ENCODE measurements at regions not wholly inside any gene's neighbourhood (a gene's known extent, or its start where the extent isn't known, plus 50 kb on each side); places are given as distances from the start of the nearest gene placed in this dataset.

DNA sequence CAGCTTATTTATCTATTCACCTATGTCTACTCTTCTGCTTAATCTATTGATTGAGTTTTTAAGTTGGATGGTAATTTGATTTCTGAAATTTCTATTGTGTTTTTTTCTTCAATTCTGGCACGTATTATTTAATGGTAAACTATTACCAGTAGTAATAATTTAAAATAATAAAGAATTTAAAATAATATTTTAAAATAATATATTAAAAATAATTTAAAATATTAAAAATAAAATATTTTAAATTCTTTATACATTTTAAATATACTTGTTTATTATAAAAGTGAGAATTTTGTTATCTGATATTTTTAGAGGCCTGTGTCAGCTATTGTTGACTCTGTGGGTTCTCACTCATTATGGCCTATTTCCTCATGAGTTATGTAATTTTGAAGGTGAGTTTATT lies 100.7 kb upstream of the SPATA16 start:
- Histone ChIP-seq H3K4me1 (no peaks in the 10 kb centered on the region), H3K27ac (no peak overlapping the region), H3K4me3 (no peak overlapping the region), H3K27me3 (no peaks in the 10 kb centered on the region), H3K36me3 (ENCODE audit: low read depth, missing control alignments) (no peaks in the 10 kb centered on the region), H3K9me3 (no peaks in the 10 kb centered on the region)
- WGBS, 2 donors, result 85 to 92% methylated on average over 1 of the region's 1 CpG
- no peak for TF ChIP-seq POLR2A (IDR thresholded peaks at IDR 0.05)
- no peak for TF ChIP-seq CTCF (IDR thresholded peaks at IDR 0.05)
- intact Hi-C loops (cut with DNase I; ENCODE audit: low total_unique reads), result no loop called here
- DNase-seq, result no peak

DNA sequence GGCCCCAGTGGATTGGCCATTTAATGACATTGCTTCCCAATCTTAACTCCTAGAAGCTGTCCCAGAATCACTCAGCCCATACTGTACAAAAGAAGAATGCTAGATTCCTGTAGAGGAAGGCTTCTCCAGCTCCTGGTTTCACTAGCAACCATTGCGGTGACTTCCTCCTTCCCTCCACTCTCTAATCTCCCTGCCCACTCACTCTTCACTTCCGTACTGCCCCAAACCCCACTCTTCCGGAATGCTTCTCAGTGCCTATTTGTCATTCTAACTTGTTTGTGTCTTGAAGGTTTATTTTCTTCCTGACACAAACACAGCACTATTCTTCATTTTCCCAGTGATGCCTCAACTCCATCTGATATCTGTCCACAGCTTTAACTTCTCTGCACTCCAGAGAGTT lies 97.1 kb upstream of the SPATA16 start:
- intact Hi-C loops (cut with DNase I; ENCODE audit: low total_unique reads), result no loop called here
- no peaks in the 10 kb centered on the region for H3K27me3 ChIP-seq
- 76 to 81% methylated on average over 3 of the region's 3 CpGs for WGBS, 2 donors
- H3K27ac ChIP-seq, result no peak overlapping the region
- no peak overlapping the region for H3K4me3 ChIP-seq
- H3K36me3 ChIP-seq (ENCODE audit: low read depth, missing control alignments), result no peaks in the 10 kb centered on the region
- TF ChIP-seq CTCF (IDR thresholded peaks at IDR 0.05) (no peak), POLR2A (IDR thresholded peaks at IDR 0.05) (no peak)
- DNase-seq, result no peak
- no peaks in the 10 kb centered on the region for H3K4me1 ChIP-seq
- no peaks in the 10 kb centered on the region for H3K9me3 ChIP-seq

- TF ChIP-seq CTCF (IDR thresholded peaks at IDR 0.05) (no peak), POLR2A (IDR thresholded peaks at IDR 0.05) (no peak)
- Histone ChIP-seq H3K27me3 (no peaks in the 10 kb centered on the region), H3K27ac (no peak overlapping the region), H3K9me3 (no peaks in the 10 kb centered on the region), H3K36me3 (ENCODE audit: low read depth, missing control alignments) (no peaks in the 10 kb centered on the region), H3K4me1 (no peaks in the 10 kb centered on the region), H3K4me3 (no peak overlapping the region)
- intact Hi-C loops (cut with DNase I; ENCODE audit: low total_unique reads), result no loop called here
- 63 to 78% methylated on average over 3 of the region's 3 CpGs for WGBS, 2 donors
- no peak for DNase-seq
Observed at GRCh38 chr3:173225351-173225750, 84.3 kb upstream of the SPATA16 start.

GRCh38 chr3:173221010-173221409 lies 80.0 kb upstream of the SPATA16 start:
- no peaks in the 10 kb centered on the region for H3K27me3 ChIP-seq
- no peaks in the 10 kb centered on the region for H3K4me1 ChIP-seq
- H3K36me3 ChIP-seq (ENCODE audit: low read depth, missing control alignments), result no peaks in the 10 kb centered on the region
- no peak for TF ChIP-seq POLR2A (IDR thresholded peaks at IDR 0.05)
- TF ChIP-seq CTCF (IDR thresholded peaks at IDR 0.05), result peak in 1 of 3 experiments; percentile 37
- no peak for DNase-seq
- intact Hi-C loops (cut with DNase I; ENCODE audit: low total_unique reads), result no loop called here
- H3K27ac ChIP-seq, result no peak overlapping the region
- H3K4me3 ChIP-seq, result no peak overlapping the region
- no peaks in the 10 kb centered on the region for H3K9me3 ChIP-seq
- WGBS, 2 donors, result 46 to 68% methylated on average over 1 of the region's 1 CpG

- no peak for DNase-seq
- WGBS, 2 donors, result 79% methylated on average over 3 of the region's 3 CpGs
- H3K9me3 ChIP-seq, result no peaks in the 10 kb centered on the region
- TF ChIP-seq POLR2A (IDR thresholded peaks at IDR 0.05), result no peak
- no peak for TF ChIP-seq CTCF (IDR thresholded peaks at IDR 0.05)
- intact Hi-C loops (cut with DNase I; ENCODE audit: low total_unique reads), result no loop called here
- no peak overlapping the region for H3K4me3 ChIP-seq
- H3K27me3 ChIP-seq, result no peaks in the 10 kb centered on the region
- H3K4me1 ChIP-seq, result no peaks in the 10 kb centered on the region
- H3K27ac ChIP-seq, result no peak overlapping the region
- no peaks in the 10 kb centered on the region for H3K36me3 ChIP-seq (ENCODE audit: low read depth, missing control alignments)
Observed at GRCh38 chr3:173217127-173217526, 76.1 kb upstream of the SPATA16 start.

Measured in testis (tissue), 2 donors.